Activated CD8-positive, alpha-beta memory T cell treated with anti-CD3 and anti-CD28 coated beads for 36 hours (primary cell): ENCODE measurements at regions not wholly inside any gene's neighbourhood (a gene's known extent, or its start where the extent isn't known, plus 50 kb on each side); places are given as distances from the start of the nearest gene placed in this dataset.

ENCODE experiments used
- CTCF ChIA-PET: fragments of 350-600 bp; sonication (Branson Sonifier 250); formaldehyde crosslinking; loops from one replicate; lab custom pipeline; 2021; ENCODE audit warnings: antibody characterized with exemption; lab: Charles Lee
- POLR2A ChIA-PET: fragments of 350-600 bp; sonication (Branson Sonifier 250); formaldehyde crosslinking; loops from one replicate; lab custom pipeline; 2021; ENCODE audit warnings: antibody characterized with exemption; lab: Charles Lee

DNA sequence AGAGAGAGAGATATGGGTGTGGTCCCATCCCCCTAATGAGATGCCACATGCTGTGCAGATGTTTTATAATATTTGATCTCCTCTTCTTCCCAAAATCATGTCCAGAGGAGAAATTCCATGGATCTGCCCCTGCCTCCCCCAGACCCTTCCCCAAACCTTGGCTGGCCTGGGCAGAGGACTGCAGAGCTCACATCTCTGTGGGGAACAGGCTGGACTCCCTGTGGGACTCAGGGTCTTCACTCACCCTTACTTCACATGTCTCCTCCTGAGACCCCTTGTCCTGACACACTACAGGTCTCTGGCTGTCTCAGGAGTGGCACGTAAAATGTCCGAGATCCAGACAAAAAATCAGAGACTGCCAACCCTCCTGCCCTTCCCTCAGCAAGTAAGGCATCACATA, 76.0 kb upstream of the CAPRIN2 start:
- ChIA-PET CTCF (no interaction called here), POLR2A (no interaction called here)

DNA sequence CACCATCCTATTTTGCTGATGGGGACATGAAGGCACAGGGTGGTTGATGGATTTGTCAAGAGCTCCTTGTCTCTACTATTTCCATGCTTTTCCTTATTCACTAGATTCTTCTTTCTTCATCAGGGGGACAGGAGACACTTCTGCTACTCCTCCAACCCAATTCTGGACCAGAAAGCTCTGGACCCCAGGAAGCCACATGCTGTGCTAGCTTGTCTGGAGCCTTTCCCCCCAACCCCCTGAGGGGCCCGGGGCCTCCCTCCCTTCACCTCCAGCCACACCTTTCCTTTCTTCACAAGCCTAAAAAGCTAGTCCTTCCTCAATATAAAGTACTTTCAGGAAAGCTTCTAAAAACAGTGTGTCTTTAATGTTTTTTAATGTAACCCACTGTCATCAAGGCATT, 75.1 kb upstream of the CAPRIN2 start:
- POLR2A ChIA-PET, result no interaction called here

DNA sequence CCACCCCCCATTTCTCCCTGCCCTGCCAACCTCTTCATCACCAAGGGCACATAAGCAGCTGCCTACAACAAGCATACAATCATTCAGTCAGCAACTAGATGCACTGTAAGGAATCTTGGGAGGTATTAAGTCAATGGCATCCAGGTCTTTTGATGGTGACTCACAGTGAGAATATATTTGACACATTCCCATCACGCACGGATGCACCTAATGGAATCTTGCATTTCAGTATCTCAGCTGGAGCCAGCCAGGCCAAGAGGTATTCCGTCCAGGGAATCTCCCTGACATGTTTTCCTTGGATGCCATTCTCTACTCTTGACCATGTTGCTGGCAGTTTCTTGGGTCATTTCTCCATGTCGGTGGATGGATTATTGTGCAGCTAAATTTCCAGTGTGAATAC, 73.9 kb upstream of the CAPRIN2 start:
- CTCF ChIA-PET, result no interaction called here
- POLR2A ChIA-PET, result no interaction called here

More for the DNA sequence above, 75.1 kb upstream of the CAPRIN2 start:
- CTCF ChIA-PET, result no interaction called here

- POLR2A ChIA-PET, result no interaction called here
- CTCF ChIA-PET, result interaction anchor here (0.7 kb wide), 1 partner anchor 20 kb away, joined by 3 read pairs; no protein-coding TSS in a partner anchor
These were observed 72.6 kb upstream of the CAPRIN2 start for GRCh38 chr12:30827101-30828066.

- ChIA-PET POLR2A (no interaction called here), CTCF (interaction anchor here (0.9 to 1.0 kb wide), 2 partner anchors 17 to 21 kb away, joined by 3 to 4 read pairs; no protein-coding TSS in a partner anchor)
These were observed 71.5 kb upstream of the CAPRIN2 start for GRCh38 chr12:30826276-30826675.

DNA sequence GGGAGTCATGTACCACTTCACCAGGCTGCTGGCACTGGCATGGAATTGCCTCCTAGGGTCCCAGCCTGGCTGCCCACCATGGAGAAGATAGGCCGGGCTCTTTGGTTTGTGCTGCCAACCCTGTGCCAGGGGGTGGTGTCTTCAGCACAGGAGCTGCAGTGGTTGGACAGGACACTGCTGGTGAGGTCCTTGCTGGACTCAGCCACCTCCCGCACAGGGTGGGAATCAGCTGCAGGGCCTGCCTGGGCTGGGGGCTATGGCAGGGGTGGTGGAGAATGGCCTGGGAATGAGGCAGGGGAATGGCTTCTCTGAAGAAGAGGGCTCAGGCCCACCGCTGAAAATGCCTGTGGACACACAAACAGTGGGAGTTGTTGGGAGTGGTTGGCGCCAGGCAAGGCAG, 70.6 kb upstream of the CAPRIN2 start:
- ChIA-PET POLR2A (no interaction called here), CTCF (interaction anchor here (0.8 kb wide), 1 partner anchor 17 kb away, joined by 3 read pairs; no protein-coding TSS in a partner anchor)

DNA sequence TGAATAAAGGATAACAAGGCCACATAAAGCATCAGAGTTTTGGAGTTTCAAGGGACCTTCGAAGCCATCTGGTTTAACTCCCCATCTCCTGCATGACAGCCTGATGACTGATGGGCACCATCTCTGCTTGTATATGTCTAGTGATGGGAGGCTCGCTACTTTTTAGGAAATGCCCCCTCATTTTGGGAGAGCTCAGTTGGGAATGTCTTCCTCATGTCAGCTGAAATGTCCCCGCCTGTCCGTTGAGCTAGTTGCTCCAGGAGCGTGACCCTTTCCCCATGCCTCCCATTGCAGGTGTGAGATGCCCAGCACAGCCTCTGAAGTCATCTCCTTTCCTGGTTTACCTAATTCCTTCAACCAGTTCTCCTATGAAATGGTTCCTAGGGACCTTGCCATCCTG, 69.6 kb upstream of the CAPRIN2 start:
- CTCF ChIA-PET, result no interaction called here
- POLR2A ChIA-PET, result no interaction called here

DNA sequence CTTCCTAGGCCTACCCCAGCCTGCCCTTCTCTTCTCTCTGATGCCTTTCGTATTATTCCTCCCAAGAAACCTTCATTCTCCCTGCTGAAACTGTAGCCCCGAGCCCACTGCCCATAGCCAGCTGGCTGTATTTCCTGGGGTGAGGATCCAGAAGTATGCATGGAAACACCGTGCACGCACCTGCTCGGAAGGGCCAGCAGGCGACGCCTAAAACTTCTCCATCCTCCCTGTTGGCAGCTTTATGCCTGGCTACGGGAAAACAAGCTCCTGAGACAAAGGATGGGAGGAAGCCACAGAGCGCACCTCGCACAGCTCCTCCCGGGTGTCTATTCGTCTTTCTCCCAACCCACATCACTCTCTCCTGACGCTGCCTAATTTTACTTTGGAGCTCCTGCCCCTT, 69.0 kb upstream of the CAPRIN2 start:
- CTCF ChIA-PET, result no interaction called here
- POLR2A ChIA-PET, result no interaction called here

DNA sequence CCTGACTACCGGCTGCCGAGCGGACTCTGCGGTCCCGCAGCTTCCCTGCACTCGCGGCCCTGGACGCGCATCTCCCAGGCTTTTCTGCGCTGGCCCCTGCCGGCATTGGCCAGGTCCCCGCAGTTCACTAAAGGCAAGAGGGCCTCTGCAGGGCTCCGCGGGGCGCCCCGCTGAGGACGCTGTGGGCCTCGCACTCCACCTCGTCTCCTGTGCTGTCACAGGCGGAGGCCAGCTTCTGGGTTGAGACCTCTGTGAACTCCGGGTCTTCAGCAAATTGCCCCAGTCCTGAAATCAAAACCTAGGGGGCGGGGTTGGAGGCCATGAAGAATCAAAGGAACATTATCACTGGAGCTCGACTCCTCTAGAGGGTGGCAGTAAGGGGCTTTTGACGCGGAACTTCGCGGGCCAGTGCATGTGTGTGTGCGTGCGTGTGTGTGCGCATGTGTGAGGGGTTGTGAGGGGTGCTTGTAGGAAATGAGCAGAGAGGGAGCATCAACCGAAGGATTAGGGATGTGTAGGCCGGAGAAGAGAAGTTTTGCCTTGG, 68.5 kb upstream of the CAPRIN2 start:
- ChIA-PET POLR2A (no interaction called here), CTCF (interaction anchor here (0.9 kb wide), 1 partner anchor 9 kb away, joined by 3 read pairs; no protein-coding TSS in a partner anchor)

DNA sequence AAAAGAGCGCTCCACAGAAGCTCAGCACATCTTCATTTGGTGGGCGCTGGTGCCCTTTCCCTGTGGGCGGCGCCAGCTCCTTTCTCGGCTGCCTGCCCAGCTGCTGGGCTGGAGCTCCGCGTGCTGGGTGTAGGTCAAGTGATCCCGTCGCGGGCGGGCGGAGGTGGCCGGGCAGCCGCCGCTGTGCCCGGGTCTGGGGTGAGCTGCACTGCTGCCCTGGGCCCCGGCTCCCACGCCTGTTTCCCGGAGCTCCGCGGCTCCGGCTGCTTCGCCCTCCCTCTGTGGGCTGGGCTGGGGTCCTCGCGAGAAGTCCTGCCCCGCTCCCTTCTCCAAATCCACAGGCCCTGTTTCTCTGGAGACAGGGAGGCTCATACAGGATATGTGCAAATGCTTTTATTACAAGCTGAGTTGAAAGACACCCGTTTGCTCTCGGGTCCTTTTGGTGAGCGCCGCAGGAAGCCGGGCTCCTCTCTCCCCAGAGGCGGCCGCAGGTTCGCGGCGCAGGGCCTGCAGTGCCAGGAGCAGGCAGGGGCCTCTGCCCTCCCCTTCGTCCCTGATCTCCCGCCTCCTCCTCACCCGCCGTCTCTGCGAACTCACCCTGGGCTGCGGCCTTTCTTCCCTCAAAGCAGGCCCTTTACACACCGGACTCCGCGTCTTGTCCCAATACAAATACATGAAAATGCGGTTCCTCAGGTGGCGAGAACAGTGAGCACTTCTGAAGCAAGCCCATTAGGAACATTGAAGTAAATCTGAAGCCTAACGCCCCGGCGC, 67.8 kb upstream of the CAPRIN2 start:
- ChIA-PET POLR2A (interaction anchor here (0.7 kb wide), 1 partner anchor 69 kb away, joined by 7 read pairs; no protein-coding TSS in a partner anchor), CTCF (interaction anchor here (0.7 to 0.9 kb wide), 3 partner anchors 8 to 1632 kb away, joined by 3 to 4 read pairs (median 3); no protein-coding TSS in a partner anchor)

DNA sequence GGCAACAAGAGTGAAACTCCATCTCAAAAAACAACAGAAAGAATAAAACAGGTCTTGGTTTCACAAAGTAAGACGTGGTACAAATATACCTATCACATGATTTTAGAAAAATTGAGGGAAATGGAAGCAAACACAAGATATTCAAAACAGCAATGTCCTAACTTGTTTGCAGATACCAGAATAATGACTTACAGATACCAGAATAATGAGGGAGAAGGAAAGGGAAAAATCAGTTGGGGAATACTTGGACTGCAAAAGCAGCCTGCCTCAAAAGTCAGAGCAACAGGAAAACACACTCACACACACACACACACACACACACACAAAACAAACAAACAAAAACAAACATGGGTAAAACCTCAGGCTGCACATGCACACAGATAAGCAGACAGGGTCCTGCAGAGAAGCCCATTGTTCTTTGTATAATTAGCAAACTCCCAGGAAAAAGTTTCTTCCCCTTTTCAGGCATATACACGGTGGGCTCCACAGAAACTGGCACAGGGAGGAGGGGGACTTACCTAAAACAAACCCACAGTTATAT, 65.7 kb upstream of the CAPRIN2 start:
- CTCF ChIA-PET, result no interaction called here
- POLR2A ChIA-PET, result no interaction called here

DNA sequence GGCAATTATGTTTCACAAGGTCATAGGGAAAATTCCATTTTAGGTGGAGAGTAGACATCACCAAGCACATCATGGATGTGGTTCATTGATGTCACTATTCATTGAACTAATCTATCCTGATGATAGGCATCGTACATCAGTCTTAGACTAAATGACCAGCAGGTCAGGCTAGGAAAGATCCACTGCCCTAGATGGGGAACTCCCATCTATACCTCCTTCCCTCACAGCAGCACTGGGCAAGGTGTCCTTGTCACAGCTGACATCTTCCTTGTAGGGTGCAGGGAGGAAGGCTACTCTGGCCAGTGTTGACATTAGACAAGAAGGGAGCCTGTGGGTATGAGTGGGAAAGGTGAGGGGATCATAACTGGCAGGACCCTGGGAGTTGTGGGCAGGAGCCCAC, 63.8 kb upstream of the CAPRIN2 start:
- CTCF ChIA-PET, result no interaction called here
- POLR2A ChIA-PET, result no interaction called here

DNA sequence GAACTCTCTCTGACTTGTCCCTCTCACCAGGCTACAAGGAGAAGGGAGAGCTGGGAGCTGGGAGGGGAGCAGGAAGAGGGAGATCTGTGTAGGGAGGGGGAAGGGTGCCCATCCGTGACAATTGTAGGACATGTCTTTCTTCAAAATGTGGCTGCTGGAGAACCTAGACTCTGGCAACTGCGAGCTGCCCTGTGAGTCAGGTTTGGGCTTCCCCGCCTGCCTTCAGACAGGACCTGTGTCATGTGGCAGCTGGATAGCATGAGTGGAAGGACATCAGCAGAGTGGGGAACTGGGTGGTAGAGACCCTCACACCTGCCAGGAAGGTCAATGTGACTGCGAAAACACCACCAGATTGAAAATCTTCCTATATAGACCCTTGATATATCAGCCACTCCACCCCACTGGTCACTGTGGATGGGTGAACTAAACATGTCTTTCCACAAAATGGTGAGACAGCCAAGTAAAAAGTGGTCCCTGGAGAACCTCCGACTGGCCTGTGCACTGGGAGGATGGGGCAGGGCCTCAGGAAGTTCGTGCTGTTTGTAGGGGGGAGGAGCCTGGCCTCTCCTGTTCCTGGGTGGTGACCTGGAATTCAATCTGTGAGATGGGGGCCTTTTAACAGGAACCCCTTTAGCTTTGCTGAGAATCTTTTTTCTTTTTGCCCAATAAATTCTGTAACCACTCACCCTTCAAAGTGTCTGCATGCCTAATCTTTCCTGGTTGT, 62.2 kb upstream of the CAPRIN2 start:
- POLR2A ChIA-PET, result no interaction called here
- CTCF ChIA-PET, result no interaction called here

GRCh38 chr12:30814295-30814655, 59.5 kb upstream of the CAPRIN2 start:
- ChIA-PET CTCF (interaction anchor here (0.9 to 1.1 kb wide), 2 partner anchors 9 to 119 kb away, joined by 3 to 4 read pairs; partner anchors contain the start of gene IPO8), POLR2A (no interaction called here)

- POLR2A ChIA-PET, result no interaction called here
- CTCF ChIA-PET, result interaction anchor here (0.9 to 1.1 kb wide), 2 partner anchors 9 to 118 kb away, joined by 3 to 4 read pairs; partner anchors contain the start of gene IPO8
These were observed 59.0 kb upstream of the CAPRIN2 start for GRCh38 chr12:30813525-30814294.

DNA sequence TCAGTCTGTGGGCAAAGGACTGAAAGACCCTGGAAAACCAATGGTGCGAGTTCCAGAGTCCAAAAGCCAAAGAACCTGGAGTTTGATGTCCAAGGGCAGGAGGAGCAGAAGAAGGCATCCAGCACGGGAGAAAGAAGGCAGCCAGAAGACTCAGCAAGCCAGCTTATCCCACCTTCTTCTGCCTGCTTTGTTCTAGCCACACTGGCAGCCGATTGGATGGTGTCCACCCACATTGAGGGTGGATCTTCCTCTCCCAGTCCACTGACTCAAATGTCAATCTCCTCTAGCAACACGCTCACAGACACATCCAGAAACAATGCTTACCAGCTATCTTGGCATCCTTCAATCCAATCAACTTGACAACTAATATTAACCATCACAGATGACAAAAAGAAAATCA, 57.2 kb upstream of the CAPRIN2 start:
- CTCF ChIA-PET, result no interaction called here
- POLR2A ChIA-PET, result no interaction called here

DNA sequence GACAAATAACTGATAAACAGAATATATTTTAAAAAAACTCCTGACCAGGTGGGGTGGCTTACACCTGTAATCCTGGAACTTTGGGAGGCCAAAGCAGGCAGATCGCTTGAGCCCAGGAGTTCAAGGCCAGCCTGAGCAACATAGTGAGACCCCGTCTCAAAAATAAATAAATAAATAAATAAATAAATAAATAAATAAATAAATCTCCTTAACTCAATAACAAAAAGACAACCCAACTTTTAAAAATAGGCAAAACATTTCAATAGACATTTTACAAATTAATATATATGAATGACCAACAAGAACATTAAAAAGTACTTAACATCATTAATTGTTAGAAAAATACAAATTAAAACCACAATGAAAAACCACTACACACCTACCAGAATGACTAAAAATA, 56.2 kb upstream of the CAPRIN2 start:
- POLR2A ChIA-PET, result no interaction called here
- CTCF ChIA-PET, result no interaction called here

GRCh38 chr12:30807695-30808034, 52.9 kb upstream of the CAPRIN2 start:
- POLR2A ChIA-PET, result no interaction called here

More at GRCh38 chr12:30807695-30808034, 52.9 kb upstream of the CAPRIN2 start:
- CTCF ChIA-PET, result interaction anchor here (0.6 to 3.2 kb wide), 10 partner anchors 11 to 1284 kb away, joined by 3 to 10 read pairs (median 4); partner anchors contain the start of gene IPO8
